ENCODE measurements at regions not wholly inside any gene's neighbourhood (a gene's known extent, or its start where the extent isn't known, plus 50 kb on each side); places are given as distances from the start of the nearest gene placed in this dataset.

- DNase-seq (ENCODE audit: low read depth in 2 of 2) = no peak
Measured at GRCh38 chr4:24060932-24061331, 171.1 kb upstream of the PPARGC1A start.

- no peak for DNase-seq (ENCODE audit: low read depth in 2 of 2)
Measured at GRCh38 chr4:24059839-24060238, 170.0 kb upstream of the PPARGC1A start.

GRCh38 chr4:24057915-24058559, 168.2 kb upstream of the PPARGC1A start:
- no peak for DNase-seq (ENCODE audit: low read depth in 2 of 2)

- no peak for DNase-seq (ENCODE audit: low read depth in 2 of 2)
Measured at GRCh38 chr4:24056289-24056688, 166.4 kb upstream of the PPARGC1A start.

- DNase-seq (ENCODE audit: low read depth in 2 of 2) = no peak
Measured at GRCh38 chr4:24055623-24056022, 165.8 kb upstream of the PPARGC1A start.

GRCh38 chr4:24054910-24055309, 165.1 kb upstream of the PPARGC1A start:
- no peak for DNase-seq (ENCODE audit: low read depth in 2 of 2)

GRCh38 chr4:24053934-24054333, 164.1 kb upstream of the PPARGC1A start:
- DNase-seq (ENCODE audit: low read depth in 2 of 2) = no peak

GRCh38 chr4:24044610-24045589, 155.1 kb upstream of the PPARGC1A start:
- DNase-seq (ENCODE audit: low read depth in 2 of 2) = no peak

GRCh38 chr4:24042094-24042493, 152.2 kb upstream of the PPARGC1A start:
- DNase-seq (ENCODE audit: low read depth in 2 of 2) = no peak

GRCh38 chr4:24040811-24041210, 151.0 kb upstream of the PPARGC1A start:
- DNase-seq (ENCODE audit: low read depth in 2 of 2) = no peak

- DNase-seq (ENCODE audit: low read depth in 2 of 2) = no peak
Measured at GRCh38 chr4:24033626-24034025, 143.8 kb upstream of the PPARGC1A start.

- DNase-seq (ENCODE audit: low read depth in 2 of 2) = no peak
Measured at GRCh38 chr4:24032371-24032989, 142.6 kb upstream of the PPARGC1A start.

GRCh38 chr4:24026596-24026995, 136.7 kb upstream of the PPARGC1A start:
- DNase-seq (ENCODE audit: low read depth in 2 of 2) = no peak

- DNase-seq (ENCODE audit: low read depth in 2 of 2) = no peak
Measured at GRCh38 chr4:24024605-24025004, 134.8 kb upstream of the PPARGC1A start.

- DNase-seq (ENCODE audit: low read depth in 2 of 2) = no peak
Measured at GRCh38 chr4:24024157-24024556, 134.3 kb upstream of the PPARGC1A start.

- DNase-seq (ENCODE audit: low read depth in 2 of 2) = no peak
Measured at GRCh38 chr4:24015782-24016181, 125.9 kb upstream of the PPARGC1A start.

- DNase-seq (ENCODE audit: low read depth in 2 of 2) = no peak
Measured at GRCh38 chr4:24013668-24014422, 124.0 kb upstream of the PPARGC1A start.

- no peak for DNase-seq (ENCODE audit: low read depth in 2 of 2)
Measured at GRCh38 chr4:24010994-24011393, 121.1 kb upstream of the PPARGC1A start.

GRCh38 chr4:24010573-24010972, 120.7 kb upstream of the PPARGC1A start:
- DNase-seq (ENCODE audit: low read depth in 2 of 2) = no peak

- DNase-seq (ENCODE audit: low read depth in 2 of 2) = no peak
Measured at GRCh38 chr4:24007860-24008261, 118.0 kb upstream of the PPARGC1A start.

GRCh38 chr4:24006269-24006668, 116.4 kb upstream of the PPARGC1A start:
- DNase-seq (ENCODE audit: low read depth in 2 of 2) = no peak

- no peak for DNase-seq (ENCODE audit: low read depth in 2 of 2)
Measured at GRCh38 chr4:24003926-24004325, 114.1 kb upstream of the PPARGC1A start.

All from dermis microvascular lymphatic vessel endothelial cell (primary cell).